ENCODE measurements at regions not wholly inside any gene's neighbourhood (a gene's known extent, or its start where the extent isn't known, plus 50 kb on each side); places are given as distances from the start of the nearest gene placed in this dataset.

DNA sequence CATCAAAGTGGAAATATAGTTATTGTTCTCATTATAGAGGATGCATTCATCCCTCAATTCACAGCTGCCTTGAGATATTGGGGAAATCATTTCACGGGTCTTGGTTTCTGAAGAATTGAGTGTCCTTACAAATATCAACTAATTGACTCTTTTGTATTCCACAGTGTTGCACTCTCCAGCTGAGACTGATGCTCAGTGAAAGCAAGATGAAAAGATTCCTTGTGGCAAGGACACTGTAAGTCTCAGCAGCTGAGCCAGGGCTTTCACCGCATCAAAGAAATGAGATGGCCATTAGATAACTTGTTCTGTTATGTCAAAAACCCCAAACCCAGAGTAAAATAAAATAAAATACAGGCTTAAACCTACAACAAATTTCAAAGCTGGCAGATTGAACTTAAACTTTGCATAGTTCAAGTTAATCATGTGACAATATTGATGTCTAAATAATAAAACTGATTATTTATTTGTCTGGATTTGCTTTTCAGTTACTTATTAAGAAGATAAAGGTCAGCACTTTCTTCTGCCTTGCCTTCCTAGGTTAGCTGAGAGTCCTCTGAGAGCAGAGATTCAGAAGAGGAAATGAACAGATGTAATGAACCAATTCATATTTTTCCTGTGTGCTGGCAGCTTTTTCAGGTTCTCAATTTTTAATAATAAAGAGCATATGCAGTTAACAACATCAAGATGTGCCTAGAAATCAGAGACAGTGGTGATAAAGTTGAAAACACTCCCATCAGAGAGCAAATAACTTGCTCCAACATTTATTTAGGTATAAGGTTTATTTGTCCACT is 82.4 kb upstream of the SMLR1 start:
- TF ChIP-seq, protein P1, sequence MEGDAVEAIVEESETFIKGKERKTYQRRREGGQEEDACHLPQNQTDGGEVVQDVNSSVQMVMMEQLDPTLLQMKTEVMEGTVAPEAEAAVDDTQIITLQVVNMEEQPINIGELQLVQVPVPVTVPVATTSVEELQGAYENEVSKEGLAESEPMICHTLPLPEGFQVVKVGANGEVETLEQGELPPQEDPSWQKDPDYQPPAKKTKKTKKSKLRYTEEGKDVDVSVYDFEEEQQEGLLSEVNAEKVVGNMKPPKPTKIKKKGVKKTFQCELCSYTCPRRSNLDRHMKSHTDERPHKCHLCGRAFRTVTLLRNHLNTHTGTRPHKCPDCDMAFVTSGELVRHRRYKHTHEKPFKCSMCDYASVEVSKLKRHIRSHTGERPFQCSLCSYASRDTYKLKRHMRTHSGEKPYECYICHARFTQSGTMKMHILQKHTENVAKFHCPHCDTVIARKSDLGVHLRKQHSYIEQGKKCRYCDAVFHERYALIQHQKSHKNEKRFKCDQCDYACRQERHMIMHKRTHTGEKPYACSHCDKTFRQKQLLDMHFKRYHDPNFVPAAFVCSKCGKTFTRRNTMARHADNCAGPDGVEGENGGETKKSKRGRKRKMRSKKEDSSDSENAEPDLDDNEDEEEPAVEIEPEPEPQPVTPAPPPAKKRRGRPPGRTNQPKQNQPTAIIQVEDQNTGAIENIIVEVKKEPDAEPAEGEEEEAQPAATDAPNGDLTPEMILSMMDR (IDR thresholded peaks at IDR 0.05; ENCODE audit: poor library complexity) = no peak
- TF ChIP-seq EZH2 (IDR thresholded peaks at IDR 0.05; ENCODE audit: borderline replicate concordance) = no peak
